ENCODE measurements at regions not wholly inside any gene's neighbourhood (a gene's known extent, or its start where the extent isn't known, plus 50 kb on each side); places are given as distances from the start of the nearest gene placed in this dataset.

DNA sequence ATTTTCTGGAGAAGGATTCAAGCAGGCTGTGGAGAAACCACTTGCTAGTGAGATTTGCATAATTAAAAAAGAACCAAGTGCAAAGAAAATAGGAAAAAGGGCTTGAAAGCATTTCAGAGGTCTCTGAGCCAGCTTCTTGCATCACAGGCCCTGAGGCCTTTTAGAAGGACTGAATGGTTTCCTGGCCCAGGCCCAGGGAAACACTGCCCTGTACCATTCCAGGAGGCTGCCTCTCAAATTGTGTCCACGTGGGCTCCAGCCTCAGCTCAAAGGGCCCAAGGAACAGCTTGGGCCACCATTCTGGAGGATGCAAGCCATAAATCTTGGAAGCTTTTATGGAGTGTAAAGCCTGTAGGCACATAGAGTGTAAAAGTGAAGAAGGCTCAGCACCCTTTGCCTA lies 523.3 kb upstream of the VRK2 start:
- TF ChIP-seq EZH2phosphoT487 (IDR thresholded peaks at IDR 0.05; ENCODE audit: insufficient read depth, low read depth) (no peak), EZH2 (IDR thresholded peaks at IDR 0.05; ENCODE audit: insufficient read depth, poor library complexity, severe bottlenecking) (no peak)

Measured in GM23248 (cell line).